GM19328 (cell line): ENCODE measurements at regions not wholly inside any gene's neighbourhood (a gene's known extent, or its start where the extent isn't known, plus 50 kb on each side); places are given as distances from the start of the nearest gene placed in this dataset.
A peak's percentile ranks its signal among the peaks of the same experiment; 100 is the strongest.

Source experiments
- ATAC-seq: cut with Tn5 transposase; IDR thresholded peaks from one replicate; pipeline ENCODE4 v1.9.1; 2021; ENCODE audit warnings: mild to moderate bottlenecking, moderate library complexity; ENCODE audit not compliant: unreplicated experiment

- no peak for ATAC-seq
Measured at GRCh38 chr2:12928197-12928774, 211.6 kb downstream of the TRIB2 start.

- no peak for ATAC-seq
Measured at GRCh38 chr2:12928775-12929401, 212.2 kb downstream of the TRIB2 start.

DNA sequence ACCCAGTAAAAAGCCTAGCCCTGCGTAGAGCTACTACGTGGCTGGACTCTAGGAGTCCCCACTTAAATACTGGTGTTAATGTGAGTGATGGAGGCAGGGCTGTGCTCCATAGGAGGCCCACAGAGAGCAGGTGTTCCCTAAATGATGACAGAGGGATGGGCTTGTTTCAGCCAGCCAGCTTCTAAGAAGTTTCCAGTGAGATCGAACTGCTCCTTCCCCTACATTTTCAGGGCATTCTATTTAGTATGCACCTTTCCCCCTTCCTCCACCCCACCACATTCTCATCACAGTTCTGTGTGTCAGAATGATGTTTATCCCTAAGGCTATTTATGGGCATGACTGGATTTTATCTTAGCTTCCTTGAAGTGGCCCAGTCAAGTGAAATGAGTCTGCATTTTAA is 213.0 kb downstream of the TRIB2 start:
- ATAC-seq, result no peak

GRCh38 chr2:12930391-12930790 is 213.7 kb downstream of the TRIB2 start:
- ATAC-seq, result no peak

GRCh38 chr2:12931186-12931844 is 214.6 kb downstream of the TRIB2 start:
- ATAC-seq, result no peak

DNA sequence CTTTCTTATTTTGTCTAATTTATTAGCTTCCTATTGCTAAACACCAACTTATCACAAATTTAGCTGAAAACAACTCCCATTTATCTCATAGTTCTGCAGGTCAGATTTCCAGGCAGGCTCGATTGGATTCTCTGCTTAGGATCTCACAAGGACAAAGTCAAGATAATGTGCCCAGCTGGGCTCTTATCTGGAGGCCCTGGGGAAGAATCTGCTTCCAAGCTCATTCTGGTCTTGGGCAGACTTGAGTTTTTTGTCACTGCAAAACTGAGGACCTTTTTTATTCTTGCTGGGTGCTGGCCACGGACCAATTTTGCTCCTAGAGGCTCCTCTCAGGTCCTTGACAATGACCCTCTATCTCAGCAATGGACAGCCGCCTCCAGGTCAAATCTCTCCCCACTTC is 215.5 kb downstream of the TRIB2 start:
- no peak for ATAC-seq

DNA sequence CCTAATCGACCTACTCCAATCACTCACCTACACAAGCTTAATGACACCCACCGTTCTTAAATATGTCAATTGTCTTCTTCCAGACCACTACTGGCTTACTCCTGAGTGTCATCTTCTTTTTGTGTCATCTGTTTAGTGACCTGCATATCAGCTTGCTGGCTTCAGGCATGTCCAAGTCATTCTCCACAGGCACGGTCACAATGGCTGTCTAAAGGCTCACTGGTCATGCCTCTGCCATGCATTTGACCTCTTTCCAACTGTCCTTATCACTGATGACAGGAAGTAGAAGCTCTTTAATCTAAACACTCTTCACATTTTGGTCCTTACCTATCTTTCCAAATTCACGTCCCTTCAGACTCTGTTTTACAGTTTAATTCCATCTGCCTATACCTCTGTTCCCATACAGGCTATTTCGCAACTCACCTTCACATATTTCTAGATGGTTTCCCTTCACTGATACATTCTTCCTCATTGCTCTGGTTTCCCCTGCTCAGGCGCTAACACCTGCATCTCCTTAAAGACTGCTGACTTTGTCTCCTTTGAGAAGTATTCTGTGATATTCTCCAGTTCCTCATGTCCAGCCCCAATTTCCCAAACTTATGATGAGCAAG is 217.5 kb downstream of the TRIB2 start:
- no peak for ATAC-seq

DNA sequence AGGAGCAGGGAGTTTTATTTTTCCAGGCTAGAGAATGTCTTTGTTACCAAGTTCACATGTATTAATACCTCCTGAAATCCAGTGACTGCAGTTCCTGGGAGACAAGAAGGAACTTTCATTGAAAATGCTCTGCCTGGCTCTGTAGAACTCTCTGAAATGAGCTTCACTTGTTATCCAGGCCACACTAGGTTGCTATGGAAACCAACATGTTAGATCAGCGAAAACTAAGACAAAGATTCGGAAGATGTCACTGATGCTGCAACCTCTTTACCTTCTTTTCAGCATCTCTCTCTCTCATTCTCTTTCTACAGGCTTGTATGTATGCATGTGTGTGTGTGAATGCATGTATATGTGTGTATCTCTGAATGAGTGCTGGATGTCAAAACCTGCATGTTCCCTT is 218.5 kb downstream of the TRIB2 start:
- no peak for ATAC-seq

- no peak for ATAC-seq
Measured at GRCh38 chr2:12935796-12936195, 219.1 kb downstream of the TRIB2 start.

DNA sequence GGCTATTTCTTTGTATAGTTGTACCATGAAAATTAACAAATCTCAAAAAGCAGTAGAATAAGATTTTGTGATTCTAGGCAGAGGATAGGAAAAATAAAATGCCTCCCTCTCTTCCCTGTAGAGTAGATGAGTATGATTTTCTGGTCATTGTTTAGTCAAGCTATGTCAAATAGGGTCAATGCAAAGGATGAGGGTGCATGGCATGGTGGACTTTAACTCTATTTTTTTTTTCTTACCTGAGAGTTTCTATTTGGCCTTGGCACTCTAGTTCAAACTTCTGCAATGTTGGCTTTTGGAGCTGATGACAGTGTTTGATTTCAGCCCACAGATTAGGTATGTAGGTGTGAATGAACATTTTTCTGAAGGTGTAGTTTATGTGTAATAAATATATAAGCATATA is 224.5 kb downstream of the TRIB2 start:
- ATAC-seq, result no peak

DNA sequence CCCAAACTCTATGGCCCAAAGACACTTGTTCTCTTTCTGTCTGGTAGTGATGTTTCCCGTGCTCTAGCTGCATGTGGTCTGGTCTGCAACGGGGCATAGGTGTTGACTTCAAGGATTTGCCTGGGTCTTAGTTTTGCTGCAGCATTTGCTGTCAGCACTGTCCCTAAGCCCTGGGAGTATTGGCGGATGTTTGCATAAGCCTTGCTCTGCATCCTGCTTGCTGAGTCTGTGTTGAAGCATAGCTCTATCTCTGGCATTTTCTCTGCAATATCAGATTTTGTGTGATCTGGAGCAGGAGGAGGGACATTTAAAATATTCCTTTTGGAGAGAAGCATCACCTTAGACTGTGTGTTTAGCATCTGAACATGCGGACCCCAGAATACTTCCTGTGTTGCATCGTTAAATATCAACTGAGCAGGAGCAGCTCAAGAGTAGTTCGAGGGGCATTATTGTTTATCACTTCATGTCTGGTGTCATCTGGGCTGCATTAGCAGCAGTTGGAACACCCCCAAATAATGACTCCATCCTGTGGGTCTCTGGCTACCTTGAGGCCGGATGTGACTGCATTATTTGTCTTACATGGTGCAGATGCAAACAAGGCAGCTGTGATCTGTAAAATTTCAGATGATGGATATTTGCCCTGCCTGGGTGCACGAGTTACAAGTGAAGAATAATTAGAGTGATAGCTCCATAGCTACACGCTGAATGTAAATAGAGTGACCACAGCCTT is 231.7 kb downstream of the TRIB2 start:
- no peak for ATAC-seq

DNA sequence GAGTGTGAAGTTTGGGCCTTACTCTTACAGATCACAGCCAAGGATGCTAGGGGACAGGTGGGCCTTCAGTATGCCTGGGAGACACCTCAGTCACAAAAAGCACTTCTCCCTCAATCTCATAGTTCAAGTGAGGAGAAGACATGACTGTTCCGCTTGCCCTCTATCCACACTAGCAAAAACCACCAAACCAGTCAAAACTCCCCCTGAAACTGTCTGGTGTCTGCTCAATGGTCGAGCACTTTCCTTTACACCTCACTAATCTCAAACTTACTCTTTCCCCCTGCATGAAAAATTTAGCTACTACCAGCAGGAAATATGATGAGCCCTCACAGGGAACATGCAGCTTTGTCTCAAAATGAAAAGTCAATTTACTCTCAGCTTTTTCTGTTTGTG is 232.2 kb downstream of the TRIB2 start:
- ATAC-seq, result peak; percentile 69

DNA sequence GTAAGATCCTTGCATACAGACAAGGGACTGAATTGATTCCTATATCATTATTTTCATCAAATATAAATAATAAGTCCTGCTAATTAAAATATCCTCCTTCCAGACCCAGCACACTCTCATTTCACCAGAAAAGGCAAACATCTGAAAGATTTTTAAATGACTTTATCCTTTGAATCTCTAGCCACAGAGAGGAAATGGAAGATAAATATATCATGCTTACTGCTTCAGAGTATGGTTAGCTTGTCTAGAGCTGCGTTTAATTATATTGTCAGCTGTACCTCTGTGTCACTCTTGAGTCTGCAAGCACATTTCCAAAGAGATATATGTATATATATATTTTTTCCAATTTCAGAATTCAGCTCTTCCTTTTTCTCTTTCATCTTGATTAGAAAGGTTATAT is 232.7 kb downstream of the TRIB2 start:
- no peak for ATAC-seq

DNA sequence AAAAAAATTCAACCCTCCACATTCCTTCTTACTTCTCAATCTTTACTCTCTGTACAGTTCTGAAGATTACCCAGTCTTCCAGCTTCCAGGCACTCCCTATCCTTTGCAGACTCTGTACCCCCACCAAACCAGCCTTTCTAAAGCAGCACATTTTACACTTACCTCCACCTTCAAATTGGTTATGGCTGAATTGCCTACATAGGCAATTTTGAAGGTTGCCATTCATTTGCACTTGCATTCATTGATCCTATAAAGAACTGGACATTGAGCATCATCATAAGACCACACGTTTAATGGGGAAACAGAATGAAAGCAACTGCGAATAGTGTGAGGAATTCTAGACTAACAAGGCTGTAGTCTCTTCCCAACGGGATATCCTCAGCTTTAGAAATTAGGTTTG is 233.4 kb downstream of the TRIB2 start:
- no peak for ATAC-seq

- no peak for ATAC-seq
Measured at GRCh38 chr2:12950957-12951656, 234.4 kb downstream of the TRIB2 start.

DNA sequence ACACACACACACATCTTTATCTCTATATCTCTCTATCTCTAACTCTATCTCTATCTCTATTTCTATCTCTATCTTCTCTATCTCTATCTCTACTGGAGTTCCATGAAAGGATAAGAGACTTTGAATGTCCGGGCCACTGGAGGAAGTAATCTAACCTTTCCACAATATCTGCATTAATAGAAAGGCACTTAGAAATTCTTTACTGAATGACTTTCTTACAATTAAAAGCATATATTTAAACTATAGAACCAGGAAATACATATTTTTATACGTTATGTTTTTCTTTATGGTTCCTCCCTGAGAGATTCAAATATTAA is 234.9 kb downstream of the TRIB2 start:
- ATAC-seq, result no peak

DNA sequence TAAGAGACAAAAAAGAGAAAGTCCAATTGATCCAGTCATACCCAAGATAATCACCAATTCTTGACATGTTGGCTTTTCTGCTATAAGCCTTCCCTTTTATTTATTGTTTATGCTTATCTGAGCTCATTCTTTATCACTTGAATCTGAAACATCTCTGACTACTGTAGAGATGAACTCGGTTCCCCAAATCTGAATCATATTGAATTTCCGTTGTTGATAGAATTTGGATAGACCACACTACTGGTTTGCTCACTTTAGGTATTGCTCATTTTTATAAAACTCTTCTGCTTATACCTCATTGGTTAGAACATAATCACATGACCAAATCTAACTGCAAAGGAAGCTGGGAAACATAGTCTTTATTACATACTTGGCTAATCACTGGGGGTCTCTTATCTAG is 236.9 kb downstream of the TRIB2 start:
- ATAC-seq, result no peak

- ATAC-seq, result no peak
Measured at GRCh38 chr2:12955864-12956263, 239.1 kb downstream of the TRIB2 start.

GRCh38 chr2:12957251-12957650 is 240.5 kb downstream of the TRIB2 start:
- no peak for ATAC-seq

GRCh38 chr2:12959935-12960334 is 243.2 kb downstream of the TRIB2 start:
- ATAC-seq, result no peak

GRCh38 chr2:12960671-12961070 is 243.9 kb downstream of the TRIB2 start:
- no peak for ATAC-seq
